PFSK-1 (cell line): ENCODE measurements at regions not wholly inside any gene's neighbourhood (a gene's known extent, or its start where the extent isn't known, plus 50 kb on each side); places are given as distances from the start of the nearest gene placed in this dataset.

Experiments used
- FOXP2 ChIP-seq: optimal IDR thresholded peaks from 2 replicates; pipeline ENCODE3; 2011; ENCODE audit warnings: borderline replicate concordance, control low read depth, inconsistent platforms; ENCODE audit not compliant: insufficient read depth; ENCODE audit errors: extremely low read length, extremely low read depth
- POLR2AphosphoS5 ChIP-seq: IDR thresholded peaks from 2 replicates; pipeline ENCODE4 v1.6.1; 2012; ENCODE audit warnings: low read depth, mild to moderate bottlenecking, control low read depth, low read length, moderate library complexity
- SIN3A ChIP-seq: IDR thresholded peaks from 2 replicates; pipeline ENCODE4 v1.6.1; 2012; ENCODE audit warnings: mild to moderate bottlenecking, low read length, moderate library complexity, borderline replicate concordance; ENCODE audit not compliant: insufficient read depth
- TAF1 ChIP-seq: IDR thresholded peaks from 2 replicates; pipeline ENCODE4 v1.6.1; 2012; ENCODE audit warnings: low read length, control low read depth, borderline replicate concordance; ENCODE audit not compliant: insufficient read depth
- TF ChIP-seq, protein P1 (sequence below), 2 experiments: IDR thresholded peaks; 2 replicates each; pipeline versions ENCODE4 v1.6.1 to v1.8.0; 2011 to 2012; ENCODE audit warnings: low read depth in 2 of 2, low read length in 2 of 2, control low read depth in 1 of 2, inconsistent platforms in 1 of 2, mild to moderate bottlenecking in 1 of 2, moderate library complexity in 1 of 2; ENCODE audit not compliant: insufficient read depth in 1 of 2

DNA sequence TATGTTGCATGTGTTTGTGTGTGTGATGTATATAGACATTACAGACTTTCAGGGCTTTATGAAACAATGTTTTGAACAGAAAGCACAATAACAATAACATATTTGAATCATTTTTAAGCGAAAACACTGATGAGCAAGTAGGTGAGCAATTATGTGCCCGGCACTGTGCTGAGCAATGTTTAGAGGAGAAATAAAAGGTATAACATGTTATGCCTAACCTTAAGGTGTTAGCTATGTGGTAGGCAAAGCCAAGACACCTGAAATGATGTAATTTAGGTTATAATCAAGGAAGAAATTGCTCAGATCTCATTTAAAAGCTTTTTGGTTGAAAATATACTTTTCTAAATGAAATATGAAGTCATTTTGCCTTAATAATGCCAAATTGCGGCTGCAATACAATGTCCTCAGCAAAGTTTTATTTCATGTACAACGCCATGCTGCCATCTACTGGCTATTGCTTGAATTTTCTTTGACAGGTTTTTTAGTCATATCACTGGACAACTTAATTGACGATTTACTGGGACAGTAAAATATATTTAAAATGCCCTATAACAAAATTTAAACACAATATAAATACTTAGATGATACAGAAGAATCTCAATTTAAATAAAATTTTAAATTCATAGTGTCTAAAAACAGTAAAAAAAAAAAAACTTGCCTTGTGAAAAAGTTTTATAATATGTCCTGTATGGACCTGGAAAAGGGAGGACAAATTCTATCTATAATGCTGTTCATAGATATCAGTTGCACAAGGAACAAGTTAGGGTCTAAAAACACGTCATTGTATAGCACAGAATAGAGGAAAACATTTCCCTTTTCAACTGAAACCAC, 131.1 kb upstream of the CDK1 start:
- TF ChIP-seq FOXP2 (no peak), SIN3A (no peak), POLR2AphosphoS5 (no peak)

DNA sequence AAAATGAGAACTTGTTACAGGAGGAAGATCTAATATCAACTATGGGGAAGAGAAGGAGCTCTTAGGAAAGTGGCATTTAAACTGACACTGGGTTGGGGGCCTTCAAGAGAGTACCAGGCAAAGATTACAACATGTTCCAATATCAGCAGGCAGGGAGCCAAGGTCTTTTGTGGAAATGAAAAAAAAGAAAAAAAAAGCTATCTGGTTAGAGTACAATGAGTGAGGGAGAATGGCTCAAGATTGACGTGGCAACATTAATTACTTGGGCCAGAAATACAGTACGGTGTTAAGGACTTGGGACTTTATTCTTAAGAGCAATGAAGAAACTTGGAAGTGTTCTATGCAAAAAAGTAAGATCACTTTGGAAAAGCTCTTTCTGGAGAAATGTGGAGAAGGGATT, 132.3 kb upstream of the CDK1 start:
- TF ChIP-seq TAF1 (no peak), SIN3A (no peak), FOXP2 (no peak), POLR2AphosphoS5 (no peak)
- TF ChIP-seq, protein P1, sequence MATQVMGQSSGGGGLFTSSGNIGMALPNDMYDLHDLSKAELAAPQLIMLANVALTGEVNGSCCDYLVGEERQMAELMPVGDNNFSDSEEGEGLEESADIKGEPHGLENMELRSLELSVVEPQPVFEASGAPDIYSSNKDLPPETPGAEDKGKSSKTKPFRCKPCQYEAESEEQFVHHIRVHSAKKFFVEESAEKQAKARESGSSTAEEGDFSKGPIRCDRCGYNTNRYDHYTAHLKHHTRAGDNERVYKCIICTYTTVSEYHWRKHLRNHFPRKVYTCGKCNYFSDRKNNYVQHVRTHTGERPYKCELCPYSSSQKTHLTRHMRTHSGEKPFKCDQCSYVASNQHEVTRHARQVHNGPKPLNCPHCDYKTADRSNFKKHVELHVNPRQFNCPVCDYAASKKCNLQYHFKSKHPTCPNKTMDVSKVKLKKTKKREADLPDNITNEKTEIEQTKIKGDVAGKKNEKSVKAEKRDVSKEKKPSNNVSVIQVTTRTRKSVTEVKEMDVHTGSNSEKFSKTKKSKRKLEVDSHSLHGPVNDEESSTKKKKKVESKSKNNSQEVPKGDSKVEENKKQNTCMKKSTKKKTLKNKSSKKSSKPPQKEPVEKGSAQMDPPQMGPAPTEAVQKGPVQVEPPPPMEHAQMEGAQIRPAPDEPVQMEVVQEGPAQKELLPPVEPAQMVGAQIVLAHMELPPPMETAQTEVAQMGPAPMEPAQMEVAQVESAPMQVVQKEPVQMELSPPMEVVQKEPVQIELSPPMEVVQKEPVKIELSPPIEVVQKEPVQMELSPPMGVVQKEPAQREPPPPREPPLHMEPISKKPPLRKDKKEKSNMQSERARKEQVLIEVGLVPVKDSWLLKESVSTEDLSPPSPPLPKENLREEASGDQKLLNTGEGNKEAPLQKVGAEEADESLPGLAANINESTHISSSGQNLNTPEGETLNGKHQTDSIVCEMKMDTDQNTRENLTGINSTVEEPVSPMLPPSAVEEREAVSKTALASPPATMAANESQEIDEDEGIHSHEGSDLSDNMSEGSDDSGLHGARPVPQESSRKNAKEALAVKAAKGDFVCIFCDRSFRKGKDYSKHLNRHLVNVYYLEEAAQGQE (IDR thresholded peaks at IDR 0.05; ENCODE audit: insufficient read depth in 1 of 2, low read depth in 2 of 2, low read length in 2 of 2): no peak

DNA sequence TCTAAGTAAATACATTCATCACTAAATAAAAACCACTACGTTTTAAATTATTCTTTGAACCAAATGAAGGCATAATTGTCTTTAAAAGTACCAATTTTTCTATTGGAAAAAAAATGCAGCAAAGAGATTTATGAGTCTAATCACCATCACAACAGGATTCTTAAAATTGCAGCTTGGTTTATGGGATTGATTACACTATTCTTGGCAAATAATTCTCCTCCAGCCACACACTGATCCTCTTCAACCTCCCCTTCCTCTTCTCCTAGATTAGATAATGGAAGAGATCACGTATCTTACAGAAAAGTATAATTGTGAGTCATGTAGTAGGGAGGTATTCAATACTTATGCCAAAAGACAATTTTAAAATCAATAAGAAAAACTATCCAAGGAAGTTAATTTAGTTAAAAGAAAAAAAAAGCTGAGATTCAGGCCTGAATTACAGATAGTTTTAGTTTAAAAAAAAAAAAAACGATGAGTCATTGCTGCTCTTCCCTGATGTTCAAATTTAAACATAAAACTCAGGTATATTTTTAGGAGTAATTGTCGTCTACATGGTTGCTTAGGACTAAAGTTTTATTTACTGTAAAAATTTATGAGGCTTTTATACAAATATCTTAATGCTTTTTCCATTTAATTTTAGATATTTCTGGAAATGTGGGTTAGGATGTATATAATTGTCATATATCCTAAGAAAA, 133.7 kb upstream of the CDK1 start:
- TF ChIP-seq FOXP2 (no peak), TAF1 (no peak), POLR2AphosphoS5 (no peak), SIN3A (no peak)
- TF ChIP-seq, protein P1 (IDR thresholded peaks at IDR 0.05; ENCODE audit: insufficient read depth in 1 of 2, low read depth in 2 of 2, low read length in 2 of 2): no peak

DNA sequence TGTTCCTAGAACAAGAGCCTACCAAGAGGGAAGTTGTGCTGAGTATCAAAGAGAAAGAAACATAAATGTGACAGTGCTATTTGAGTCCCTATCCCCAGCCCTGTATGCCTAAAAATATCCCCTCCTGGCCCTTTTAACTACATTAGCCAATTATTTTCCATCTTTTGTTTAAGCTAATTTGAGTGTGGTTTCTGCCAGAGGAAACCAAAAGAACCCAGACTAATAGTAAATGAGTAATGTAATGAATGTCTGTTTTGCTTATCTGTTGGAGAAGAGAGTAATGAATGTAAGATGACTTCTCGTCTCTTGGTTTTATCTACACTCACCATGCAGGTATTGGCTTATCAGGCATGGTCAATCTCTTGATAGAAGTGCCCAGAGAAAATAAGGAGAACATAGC, 134.4 kb upstream of the CDK1 start:
- TF ChIP-seq, protein P1 (IDR thresholded peaks at IDR 0.05; ENCODE audit: insufficient read depth in 1 of 2, low read depth in 2 of 2, low read length in 2 of 2): no peak
- TF ChIP-seq TAF1: no peak
- no peak for TF ChIP-seq POLR2AphosphoS5
- no peak for TF ChIP-seq FOXP2
- TF ChIP-seq SIN3A: no peak

DNA sequence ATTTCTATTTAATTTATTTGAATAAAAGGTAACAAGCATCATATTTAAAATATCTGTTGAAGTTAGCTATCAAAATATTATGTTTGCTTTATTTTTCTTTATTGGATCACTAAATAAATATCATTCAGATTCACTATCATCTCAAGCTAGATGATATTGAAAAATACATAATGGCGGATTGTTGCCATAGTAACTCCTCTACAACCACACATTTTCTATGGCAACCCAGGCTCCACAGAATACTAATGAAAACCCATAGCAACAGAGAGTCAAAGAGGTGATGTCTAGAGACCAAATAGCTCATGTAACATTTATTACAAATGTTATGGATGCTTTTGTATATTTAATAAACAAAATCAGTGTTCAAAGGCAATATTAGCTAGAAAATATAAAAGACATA, 148.9 kb upstream of the CDK1 start:
- TF ChIP-seq TAF1 (no peak), FOXP2 (no peak), POLR2AphosphoS5 (no peak), SIN3A (no peak)
- TF ChIP-seq, protein P1 (IDR thresholded peaks at IDR 0.05; ENCODE audit: insufficient read depth in 1 of 2, low read depth in 2 of 2, low read length in 2 of 2): no peak
